HFFc6 (cell line): ENCODE measurements at regions not wholly inside any gene's neighbourhood (a gene's known extent, or its start where the extent isn't known, plus 50 kb on each side); places are given as distances from the start of the nearest gene placed in this dataset.

ENCODE experiments used
- DNase-seq: peaks from one replicate; pipeline ENCODE4 v3.0.0-alpha.2; 2018
- H3K27ac Mint-ChIP-seq: 2 replicates; pipeline ENCODE4 v1.8.0; 2020; ENCODE audit warnings: mild to moderate bottlenecking, mixed read lengths
- H3K27me3 Mint-ChIP-seq: 2 replicates; pipeline ENCODE4 v1.8.0; 2021; ENCODE audit warnings: mild to moderate bottlenecking, moderate library complexity, mixed read lengths; ENCODE audit not compliant: insufficient read depth
- H3K36me3 Mint-ChIP-seq: 2 replicates; pipeline ENCODE4 v1.8.0; 2021; ENCODE audit warnings: low read depth, mixed read lengths
- H3K4me1 Mint-ChIP-seq: 2 replicates; pipeline ENCODE4 v1.8.0; 2020; ENCODE audit warnings: low read depth, mixed read lengths
- H3K4me3 Mint-ChIP-seq: 2 replicates; pipeline ENCODE4 v1.8.0; 2020; ENCODE audit warnings: mild to moderate bottlenecking, moderate library complexity, mixed read lengths
- H3K9me3 Mint-ChIP-seq: 2 replicates; pipeline ENCODE4 v1.8.0; 2020; ENCODE audit warnings: mild to moderate bottlenecking, mixed read lengths
- CTCF ChIP-seq: fragments of 200-600 bp; sonication (generic); IDR thresholded peaks from 2 replicates; pipeline ENCODE4 v1.5.0; 2021; ENCODE audit warnings: antibody characterized with exemption, mild to moderate bottlenecking

- Mint-ChIP-seq H3K27ac (peak overlapping the region; percentile 80), H3K27me3 (no peaks in the 10 kb centered on the region; the same call in 1 of the 2 replicates), H3K4me3 (peak overlapping the region; percentile 22; the same call in 1 of the 2 replicates), H3K9me3 (no peaks in the 10 kb centered on the region), H3K4me1 (peaks cover 71% of the 10 kb centered on the region), H3K36me3 (no peaks in the 10 kb centered on the region; the same call in 1 of the 2 replicates)
- no peak for TF ChIP-seq CTCF
- peak; percentile 53 for DNase-seq
Measured at GRCh38 chr1:200245473-200245872, 164.4 kb downstream of the ZNF281 start.

GRCh38 chr1:200243042-200243437, 166.8 kb downstream of the ZNF281 start:
- no peak for TF ChIP-seq CTCF
- Mint-ChIP-seq H3K27ac (peak overlapping the region; percentile 67), H3K27me3 (no peaks in the 10 kb centered on the region), H3K4me3 (peak overlapping the region; percentile 84), H3K4me1 (peaks cover 68% of the 10 kb centered on the region), H3K36me3 (no peaks in the 10 kb centered on the region; the same call in 1 of the 2 replicates), H3K9me3 (no peaks in the 10 kb centered on the region)
- peak; percentile 25 for DNase-seq

GRCh38 chr1:200242110-200243041, 167.5 kb downstream of the ZNF281 start:
- Mint-ChIP-seq H3K4me3 (peak overlapping the region; percentile 84), H3K27ac (peak overlapping the region; percentile 67), H3K9me3 (no peaks in the 10 kb centered on the region), H3K27me3 (no peaks in the 10 kb centered on the region), H3K4me1 (peaks cover 66% of the 10 kb centered on the region), H3K36me3 (no peaks in the 10 kb centered on the region; the same call in 1 of the 2 replicates)
- no peak for TF ChIP-seq CTCF
- no peak for DNase-seq

- DNase-seq, result no peak
- Mint-ChIP-seq H3K4me3 (no peak overlapping the region), H3K27ac (no peak overlapping the region), H3K4me1 (peaks cover 70% of the 10 kb centered on the region), H3K9me3 (no peaks in the 10 kb centered on the region), H3K36me3 (peaks cover 3% of the 10 kb centered on the region; the same call in 1 of the 2 replicates), H3K27me3 (no peaks in the 10 kb centered on the region)
- TF ChIP-seq CTCF, result no peak
Measured at GRCh38 chr1:200240656-200241055, 169.2 kb downstream of the ZNF281 start.

- peaks cover 11% of the 10 kb centered on the region; the same call in 1 of the 2 replicates for H3K36me3 Mint-ChIP-seq
- H3K4me1 Mint-ChIP-seq, result peaks cover 79% of the 10 kb centered on the region
- no peaks in the 10 kb centered on the region; the same call in none of the 2 replicates for H3K27me3 Mint-ChIP-seq
- no peak for DNase-seq
- H3K27ac Mint-ChIP-seq, result peak overlapping the region; percentile 46; the same call in 1 of the 2 replicates
- no peak for TF ChIP-seq CTCF
- H3K4me3 Mint-ChIP-seq, result no peak overlapping the region
- H3K9me3 Mint-ChIP-seq, result no peaks in the 10 kb centered on the region
Measured at GRCh38 chr1:200238311-200238710, 171.5 kb downstream of the ZNF281 start.
